ENCODE measurements at regions not wholly inside any gene's neighbourhood (a gene's known extent, or its start where the extent isn't known, plus 50 kb on each side); places are given as distances from the start of the nearest gene placed in this dataset.

DNA sequence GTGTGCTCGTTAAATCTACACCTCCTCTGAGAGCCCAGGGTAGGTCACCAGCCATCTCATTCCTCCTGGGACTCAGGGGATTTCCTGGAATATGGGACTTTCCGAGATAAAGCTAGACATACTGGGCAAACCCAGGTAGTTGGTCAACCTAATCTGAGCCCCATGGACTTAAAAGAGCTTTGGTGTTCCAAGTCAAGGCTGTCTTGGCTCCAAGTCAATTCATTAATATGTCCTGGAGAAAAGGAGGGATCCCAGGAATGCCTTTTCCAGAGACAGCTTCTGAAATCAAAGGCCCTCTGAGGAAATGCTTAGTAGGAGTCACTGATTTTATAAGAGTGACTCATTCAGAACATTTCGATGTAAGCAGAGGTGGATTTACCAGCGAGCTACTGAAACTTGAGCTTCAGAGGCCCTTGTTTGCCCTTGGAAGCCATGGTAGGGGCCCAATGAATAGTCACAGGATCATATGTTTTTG, 137.3 kb upstream of the UBE2E1 start:
- TF ChIP-seq EZH2phosphoT487 (IDR thresholded peaks at IDR 0.05; ENCODE audit: borderline replicate concordance, low read length) = no peak
- TF ChIP-seq, protein P1, sequence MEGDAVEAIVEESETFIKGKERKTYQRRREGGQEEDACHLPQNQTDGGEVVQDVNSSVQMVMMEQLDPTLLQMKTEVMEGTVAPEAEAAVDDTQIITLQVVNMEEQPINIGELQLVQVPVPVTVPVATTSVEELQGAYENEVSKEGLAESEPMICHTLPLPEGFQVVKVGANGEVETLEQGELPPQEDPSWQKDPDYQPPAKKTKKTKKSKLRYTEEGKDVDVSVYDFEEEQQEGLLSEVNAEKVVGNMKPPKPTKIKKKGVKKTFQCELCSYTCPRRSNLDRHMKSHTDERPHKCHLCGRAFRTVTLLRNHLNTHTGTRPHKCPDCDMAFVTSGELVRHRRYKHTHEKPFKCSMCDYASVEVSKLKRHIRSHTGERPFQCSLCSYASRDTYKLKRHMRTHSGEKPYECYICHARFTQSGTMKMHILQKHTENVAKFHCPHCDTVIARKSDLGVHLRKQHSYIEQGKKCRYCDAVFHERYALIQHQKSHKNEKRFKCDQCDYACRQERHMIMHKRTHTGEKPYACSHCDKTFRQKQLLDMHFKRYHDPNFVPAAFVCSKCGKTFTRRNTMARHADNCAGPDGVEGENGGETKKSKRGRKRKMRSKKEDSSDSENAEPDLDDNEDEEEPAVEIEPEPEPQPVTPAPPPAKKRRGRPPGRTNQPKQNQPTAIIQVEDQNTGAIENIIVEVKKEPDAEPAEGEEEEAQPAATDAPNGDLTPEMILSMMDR (IDR thresholded peaks at IDR 0.05; ENCODE audit: low read depth, low read length, poor library complexity, severe bottlenecking) = no peak
- Histone ChIP-seq H3F3A (ENCODE audit: control insufficient read depth, insufficient read depth) (no peaks in the 10 kb centered on the region), H3K9me3 (ENCODE audit: control insufficient read depth, insufficient read depth, low read length) (no peaks in the 10 kb centered on the region), H3K36me3 (ENCODE audit: control insufficient read depth, low read length) (no peaks in the 10 kb centered on the region), H3K79me2 (ENCODE audit: control insufficient read depth, low read length) (no peaks in the 10 kb centered on the region), H3K4me3 (ENCODE audit: low read length) (no peak overlapping the region), H3K4me1 (ENCODE audit: control insufficient read depth, low read length) (peaks cover 9% of the 10 kb centered on the region), H3K27me3 (ENCODE audit: control insufficient read depth, low read length) (0 out of 2 replicates have a peak, but pooled peaks cover 3% of the 10 kb centered on the region), H3K4me2 (ENCODE audit: low read length) (no peak overlapping the region), H4K20me1 (ENCODE audit: control insufficient read depth, insufficient read depth, low read depth, low read length) (no peaks in the 10 kb centered on the region), H3K9me2 (replicated peaks; ENCODE audit: control insufficient read depth, low read length) (no peaks in the 10 kb centered on the region), H3K27ac (ENCODE audit: low read depth, low read length) (no peak overlapping the region)

GRCh38 chr3:23669541-23670255, 136.1 kb upstream of the UBE2E1 start:
- H3K4me1 ChIP-seq (ENCODE audit: control insufficient read depth, low read length) = peaks cover 9% of the 10 kb centered on the region
- no peak overlapping the region for H3K4me2 ChIP-seq (ENCODE audit: low read length)
- H3K27me3 ChIP-seq (ENCODE audit: control insufficient read depth, low read length) = peaks cover 6% of the 10 kb centered on the region; the same call in 1 of the 2 replicates
- TF ChIP-seq EZH2phosphoT487 (IDR thresholded peaks at IDR 0.05; ENCODE audit: borderline replicate concordance, low read length) = no peak
- TF ChIP-seq, protein P1 (IDR thresholded peaks at IDR 0.05; ENCODE audit: low read depth, low read length, poor library complexity, severe bottlenecking) = no peak
- no peaks in the 10 kb centered on the region for H3K9me3 ChIP-seq (ENCODE audit: control insufficient read depth, insufficient read depth, low read length)
- H4K20me1 ChIP-seq (ENCODE audit: control insufficient read depth, insufficient read depth, low read depth, low read length) = no peaks in the 10 kb centered on the region
- H3K27ac ChIP-seq (ENCODE audit: low read depth, low read length) = no peak overlapping the region
- no peaks in the 10 kb centered on the region for H3K36me3 ChIP-seq (ENCODE audit: control insufficient read depth, low read length)
- no peak overlapping the region for H3K4me3 ChIP-seq (ENCODE audit: low read length)
- no peaks in the 10 kb centered on the region for H3F3A ChIP-seq (ENCODE audit: control insufficient read depth, insufficient read depth)
- H3K79me2 ChIP-seq (ENCODE audit: control insufficient read depth, low read length) = no peaks in the 10 kb centered on the region
- H3K9me2 ChIP-seq (replicated peaks; ENCODE audit: control insufficient read depth, low read length) = no peaks in the 10 kb centered on the region

DNA sequence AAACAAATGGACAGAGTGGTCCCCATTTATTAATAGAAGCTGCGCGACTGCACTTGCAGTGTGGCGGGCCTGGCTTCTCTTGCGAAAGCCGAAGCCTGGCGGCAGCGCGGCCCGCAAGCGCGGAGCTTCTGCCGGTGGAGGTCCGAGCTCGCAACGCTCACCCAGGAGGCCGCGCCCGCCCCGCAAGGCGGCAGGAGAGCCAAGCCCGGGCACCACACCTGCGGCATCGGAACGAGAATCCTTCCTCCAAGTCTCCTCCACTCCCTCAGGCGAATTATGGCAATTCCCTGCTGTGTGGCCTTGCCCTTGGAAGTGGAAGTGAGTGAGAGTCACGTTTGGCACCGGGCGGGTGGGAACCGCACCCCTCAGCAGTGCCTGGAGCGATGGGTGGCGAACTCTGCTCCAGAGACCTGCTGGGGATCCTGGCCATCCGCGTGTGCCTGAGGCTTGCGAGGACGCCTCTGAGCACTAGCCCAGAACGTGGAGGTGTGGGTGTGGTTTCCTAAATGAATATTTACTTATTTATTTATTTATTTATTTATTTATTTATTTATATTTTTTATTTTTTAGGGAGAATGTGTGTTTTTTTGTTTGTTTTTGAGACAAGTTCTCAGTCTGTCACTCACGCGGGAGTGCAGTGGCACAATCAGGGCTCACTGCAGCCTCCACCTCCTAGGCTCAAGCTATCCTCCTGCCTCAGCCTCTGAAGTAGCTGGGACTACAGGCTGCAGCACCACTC, 133.7 kb upstream of the UBE2E1 start:
- H3K79me2 ChIP-seq (ENCODE audit: control insufficient read depth, low read length) = no peaks in the 10 kb centered on the region
- no peaks in the 10 kb centered on the region for H3K36me3 ChIP-seq (ENCODE audit: control insufficient read depth, low read length)
- no peak overlapping the region for H3K4me3 ChIP-seq (ENCODE audit: low read length)
- H3K9me3 ChIP-seq (ENCODE audit: control insufficient read depth, insufficient read depth, low read length) = no peaks in the 10 kb centered on the region
- H3K9me2 ChIP-seq (replicated peaks; ENCODE audit: control insufficient read depth, low read length) = no peaks in the 10 kb centered on the region
- H4K20me1 ChIP-seq (ENCODE audit: control insufficient read depth, insufficient read depth, low read depth, low read length) = no peaks in the 10 kb centered on the region
- TF ChIP-seq, protein P1 (IDR thresholded peaks at IDR 0.05; ENCODE audit: low read depth, low read length, poor library complexity, severe bottlenecking) = no peak
- 0 out of 2 replicates have a peak, but pooled peaks have one; percentile 46 for TF ChIP-seq EZH2phosphoT487 (IDR thresholded peaks at IDR 0.05; ENCODE audit: borderline replicate concordance, low read length)
- H3K27ac ChIP-seq (ENCODE audit: low read depth, low read length) = no peak overlapping the region
- no peaks in the 10 kb centered on the region for H3F3A ChIP-seq (ENCODE audit: control insufficient read depth, insufficient read depth)
- H3K27me3 ChIP-seq (ENCODE audit: control insufficient read depth, low read length) = peaks cover 6% of the 10 kb centered on the region; the same call in 1 of the 2 replicates
- no peak overlapping the region for H3K4me2 ChIP-seq (ENCODE audit: low read length)
- peaks cover 9% of the 10 kb centered on the region for H3K4me1 ChIP-seq (ENCODE audit: control insufficient read depth, low read length)
